A673 (cell line): ENCODE measurements at regions not wholly inside any gene's neighbourhood (a gene's known extent, or its start where the extent isn't known, plus 50 kb on each side); places are given as distances from the start of the nearest gene placed in this dataset.

Experiments
- BruUV-seq: library from RNA; stranded (reverse); fragments of 400-500 nt; replicated peaks from 2 replicates; lab custom pipeline; 2021; lab: Mats Ljungman, UMichigan
- CTCF ChIA-PET: fragments of 300-600 bp; sonication (Branson Sonifier 250); formaldehyde crosslinking; loops from one replicate; lab custom pipeline; 2022; ENCODE audit warnings: antibody characterized with exemption; lab: Charles Lee
- POLR2A ChIA-PET: fragments of 300-600 bp; sonication (Branson Sonifier 250); formaldehyde crosslinking; loops from one replicate; lab custom pipeline; 2022; ENCODE audit warnings: antibody characterized with exemption; ENCODE audit not compliant: low non-redundant PET; lab: Charles Lee
- DNase-seq: peaks from one replicate; pipeline ENCODE4 v3.0.0-alpha.2; 2015; ENCODE audit warnings: low spot score
- H3K27ac ChIP-seq: fragments of 200-600 bp; sonication (generic); 2 replicates; pipeline ENCODE4 v1.5.1; 2016; ENCODE audit warnings: mixed run types, low read depth, mild to moderate bottlenecking, mixed read lengths, antibody characterized with exemption, low read length; ENCODE audit not compliant: poor library complexity, severe bottlenecking
- H3K27me3 ChIP-seq: fragments of 200-600 bp; sonication (generic); replicated peaks from 2 replicates; pipeline ENCODE4 v1.6.1; 2017; ENCODE audit warnings: mixed run types, low read depth, mild to moderate bottlenecking, mixed read lengths, antibody characterized with exemption, low read length; ENCODE audit not compliant: insufficient read depth, poor library complexity
- H3K36me3 ChIP-seq: fragments of 200-600 bp; sonication (generic); 2 replicates; pipeline ENCODE4 v1.6.1; 2016; ENCODE audit warnings: mixed run types, mild to moderate bottlenecking, mixed read lengths, antibody characterized with exemption, low read length; ENCODE audit not compliant: insufficient read depth, poor library complexity, severe bottlenecking
- H3K4me1 ChIP-seq: fragments of 200-600 bp; sonication (generic); 2 replicates; pipeline ENCODE4 v1.6.1; 2017; ENCODE audit warnings: mixed run types, mild to moderate bottlenecking, mixed read lengths, antibody characterized with exemption, low read length; ENCODE audit not compliant: insufficient read depth, poor library complexity, severe bottlenecking
- H3K4me3 ChIP-seq: fragments of 200-600 bp; sonication (generic); 2 replicates; pipeline ENCODE4 v1.5.1; 2016; ENCODE audit warnings: low read depth, mixed run types, mild to moderate bottlenecking, mixed read lengths, low read length; ENCODE audit not compliant: poor library complexity, severe bottlenecking
- H3K9me3 ChIP-seq: fragments of 200-600 bp; sonication (generic); 2 replicates; pipeline ENCODE4 v1.6.1; 2016; ENCODE audit warnings: mixed run types, low read depth, mild to moderate bottlenecking, mixed read lengths, antibody characterized with exemption, low read length; ENCODE audit not compliant: poor library complexity, severe bottlenecking
- EZH2 ChIP-seq: fragments of 200-600 bp; sonication (generic); IDR thresholded peaks from 2 replicates; pipeline ENCODE4 v1.6.1; 2017; ENCODE audit warnings: borderline replicate concordance, low read depth, mild to moderate bottlenecking, mixed read lengths, antibody characterized with exemption, low read length; ENCODE audit not compliant: poor library complexity, severe bottlenecking
- intact Hi-C: fragments of 100-400 bp; cut with micrococcal nuclease; formaldehyde crosslinking; loops from one replicate; pipeline ENCODE4 v1.10.0; 2022; ENCODE audit not compliant: unreplicated experiment
- TF ChIP-seq, protein P1 (sequence below): fragments of 300-800, 200-600 bp; sonication (generic); conservative IDR thresholded peaks from 2 replicates; pipeline ENCODE4 v1.5.1; 2017; ENCODE audit warnings: low read depth, mild to moderate bottlenecking, antibody characterized with exemption, low read length, moderate library complexity, mixed read lengths

DNA sequence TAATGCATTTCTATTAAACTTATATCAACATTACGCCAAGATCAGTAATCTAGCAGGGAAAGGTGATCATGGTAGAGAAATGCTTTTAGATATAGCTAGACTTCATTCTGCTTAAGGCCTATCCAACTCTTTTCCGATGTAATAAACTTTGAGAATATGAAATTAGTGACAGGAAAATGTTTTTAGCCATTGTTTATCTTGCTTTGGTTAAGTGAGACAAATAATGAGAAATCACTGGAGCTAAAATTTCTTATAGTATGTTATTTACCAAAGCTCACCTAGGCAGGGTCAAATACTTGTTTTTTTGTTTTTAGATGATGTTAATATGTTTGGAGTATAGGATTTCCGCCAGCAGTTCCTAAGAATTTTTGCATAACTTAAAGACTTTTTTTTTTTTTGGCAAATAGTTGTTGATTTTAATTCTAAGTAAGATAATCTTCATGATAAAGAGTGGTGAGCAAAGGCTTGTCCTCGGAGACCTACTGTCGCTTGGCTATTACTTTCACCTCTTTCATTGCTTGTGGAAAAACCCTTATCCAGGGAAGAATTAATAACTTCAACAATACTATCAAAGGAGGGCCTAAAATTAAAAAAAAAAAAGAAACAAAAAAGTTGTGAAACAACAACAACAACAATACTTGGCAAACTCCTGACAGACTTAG, 98.3 kb downstream of the SOX4 start:
- intact Hi-C loops: no loop called here
- ChIA-PET CTCF (interaction anchor here (1.1 kb wide), 1 partner anchor 13 kb away, joined by 6 read pairs; no protein-coding TSS in a partner anchor), POLR2A (interaction anchor here (0.7 kb wide), 1 partner anchor 1623 kb away, joined by 8 read pairs; no protein-coding TSS in a partner anchor)
- DNase-seq: no peak
- Histone ChIP-seq H3K36me3 (no peaks in the 10 kb centered on the region), H3K4me1 (no peaks in the 10 kb centered on the region), H3K9me3 (no peaks in the 10 kb centered on the region), H3K27me3 (no peaks in the 10 kb centered on the region), H3K27ac (no peak overlapping the region), H3K4me3 (no peak overlapping the region)
- no peak for TF ChIP-seq EZH2
- TF ChIP-seq, protein P1, sequence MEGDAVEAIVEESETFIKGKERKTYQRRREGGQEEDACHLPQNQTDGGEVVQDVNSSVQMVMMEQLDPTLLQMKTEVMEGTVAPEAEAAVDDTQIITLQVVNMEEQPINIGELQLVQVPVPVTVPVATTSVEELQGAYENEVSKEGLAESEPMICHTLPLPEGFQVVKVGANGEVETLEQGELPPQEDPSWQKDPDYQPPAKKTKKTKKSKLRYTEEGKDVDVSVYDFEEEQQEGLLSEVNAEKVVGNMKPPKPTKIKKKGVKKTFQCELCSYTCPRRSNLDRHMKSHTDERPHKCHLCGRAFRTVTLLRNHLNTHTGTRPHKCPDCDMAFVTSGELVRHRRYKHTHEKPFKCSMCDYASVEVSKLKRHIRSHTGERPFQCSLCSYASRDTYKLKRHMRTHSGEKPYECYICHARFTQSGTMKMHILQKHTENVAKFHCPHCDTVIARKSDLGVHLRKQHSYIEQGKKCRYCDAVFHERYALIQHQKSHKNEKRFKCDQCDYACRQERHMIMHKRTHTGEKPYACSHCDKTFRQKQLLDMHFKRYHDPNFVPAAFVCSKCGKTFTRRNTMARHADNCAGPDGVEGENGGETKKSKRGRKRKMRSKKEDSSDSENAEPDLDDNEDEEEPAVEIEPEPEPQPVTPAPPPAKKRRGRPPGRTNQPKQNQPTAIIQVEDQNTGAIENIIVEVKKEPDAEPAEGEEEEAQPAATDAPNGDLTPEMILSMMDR: no peak
- no TSS peak for BruUV-seq

- intact Hi-C loops: no loop called here
- Histone ChIP-seq H3K4me1 (no peaks in the 10 kb centered on the region), H3K9me3 (no peaks in the 10 kb centered on the region), H3K36me3 (no peaks in the 10 kb centered on the region), H3K27me3 (no peaks in the 10 kb centered on the region), H3K27ac (no peak overlapping the region), H3K4me3 (no peak overlapping the region)
- BruUV-seq: no TSS peak
- TF ChIP-seq EZH2: no peak
- TF ChIP-seq, protein P1: no peak
- ChIA-PET CTCF (no interaction called here), POLR2A (no interaction called here)
- no peak for DNase-seq
These were observed 99.2 kb downstream of the SOX4 start for GRCh38 chr6:21692721-21693120.

GRCh38 chr6:21694168-21694567, 100.6 kb downstream of the SOX4 start:
- H3K4me3 ChIP-seq: no peak overlapping the region
- no TSS peak for BruUV-seq
- ChIA-PET POLR2A (no interaction called here), CTCF (no interaction called here)
- no peak overlapping the region for H3K27ac ChIP-seq
- intact Hi-C loops: no loop called here
- H3K9me3 ChIP-seq: no peaks in the 10 kb centered on the region
- H3K4me1 ChIP-seq: no peaks in the 10 kb centered on the region
- no peak for DNase-seq
- no peaks in the 10 kb centered on the region for H3K36me3 ChIP-seq
- no peaks in the 10 kb centered on the region for H3K27me3 ChIP-seq
- no peak for TF ChIP-seq EZH2
- TF ChIP-seq, protein P1: no peak
